Panc1 (cell line): ENCODE measurements at regions not wholly inside any gene's neighbourhood (a gene's known extent, or its start where the extent isn't known, plus 50 kb on each side); places are given as distances from the start of the nearest gene placed in this dataset.

Source experiments
- ATAC-seq: fragments of 200-7000 bp; cut with Tn5 transposase; 2 replicates; pipeline ENCODE4 v1.9.1; 2020; ENCODE audit warnings: mild to moderate bottlenecking, moderate library complexity
- BruUV-seq: library from RNA; stranded (reverse); fragments of 400-500 nt; replicated peaks from 2 replicates; lab custom pipeline; 2021; lab: Mats Ljungman, UMichigan
- CTCF ChIA-PET: fragments of 300-600 bp; sonication (Branson Sonifier 250); formaldehyde crosslinking; loops from one replicate; lab custom pipeline; 2022; ENCODE audit warnings: antibody characterized with exemption; lab: Charles Lee
- POLR2A ChIA-PET: fragments of 300-600 bp; sonication (Branson Sonifier 250); formaldehyde crosslinking; loops from one replicate; lab custom pipeline; 2022; ENCODE audit warnings: antibody characterized with exemption; lab: Charles Lee
- DNase-seq: peaks from one replicate; pipeline ENCODE4 v3.0.0-alpha.2; 2010; ENCODE audit warnings: low read depth, low spot score
- H3K27ac ChIP-seq: 2 replicates; pipeline ENCODE4 v1.5.1; 2011; ENCODE audit warnings: mild to moderate bottlenecking, low read length, inconsistent platforms
- H3K27me3 ChIP-seq: fragments of 200-500 bp; sonication (Bioruptor generic); 2 replicates; pipeline ENCODE4 v1.6.0; 2014; ENCODE audit warnings: low read length, inconsistent platforms; ENCODE audit not compliant: control insufficient read depth, insufficient read depth
- H3K36me3 ChIP-seq: fragments of 200-500 bp; sonication (Bioruptor generic); 2 replicates; pipeline ENCODE4 v1.5.1; 2014; ENCODE audit warnings: inconsistent platforms, mild to moderate bottlenecking, low read length, moderate library complexity; ENCODE audit not compliant: control insufficient read depth, insufficient read depth
- H3K4me1 ChIP-seq: 2 replicates; pipeline ENCODE4 v1.5.1; 2011; ENCODE audit warnings: inconsistent platforms, mild to moderate bottlenecking, low read length, moderate library complexity; ENCODE audit not compliant: control insufficient read depth, insufficient read depth
- H3K4me3 ChIP-seq, 2 experiments: 2 replicates each; pipeline ENCODE4 v1.5.1; 2011 to 2012; ENCODE audit warnings: low read depth in 2 of 2, low read length in 2 of 2, mild to moderate bottlenecking in 2 of 2, inconsistent platforms in 1 of 2, moderate library complexity in 1 of 2
- H3K9me3 ChIP-seq: fragments of 200-500 bp; sonication (Bioruptor generic); 2 replicates; pipeline ENCODE4 v1.5.1; 2014; ENCODE audit warnings: low read depth, mild to moderate bottlenecking, inconsistent platforms, low read length, moderate library complexity; ENCODE audit not compliant: control insufficient read depth, insufficient read depth
- CTCF ChIP-seq: fragments of 450-650 bp; IDR thresholded peaks from 2 replicates; pipeline ENCODE4 v1.5.1; 2017; ENCODE audit warnings: mild to moderate bottlenecking
- POLR2AphosphoS5 ChIP-seq: IDR thresholded peaks from 2 replicates; pipeline ENCODE4 v1.6.1; 2012; ENCODE audit warnings: mild to moderate bottlenecking, low read depth, low read length, moderate library complexity
- REST ChIP-seq, 2 experiments: IDR thresholded peaks; 2 replicates each; pipeline ENCODE4 v1.6.1; 2011 to 2012; ENCODE audit warnings: low read depth in 2 of 2, control low read depth in 1 of 2, low read length in 1 of 2, mild to moderate bottlenecking in 1 of 2, moderate library complexity in 1 of 2; ENCODE audit not compliant: insufficient read depth in 1 of 2
- SIN3A ChIP-seq: IDR thresholded peaks from 2 replicates; pipeline ENCODE4 v1.6.1; 2012; ENCODE audit warnings: low read depth, mild to moderate bottlenecking, low read length, moderate library complexity, borderline replicate concordance; ENCODE audit not compliant: insufficient read depth
- TCF7L2 ChIP-seq: IDR thresholded peaks from 2 replicates; pipeline ENCODE4 v1.6.1; 2011; ENCODE audit warnings: mild to moderate bottlenecking, low read depth, low read length, inconsistent platforms
- in situ Hi-C: cut with HindIII; loops from 2 replicates; pipeline ENCODE4 v1.10.0; 2016; ENCODE audit warnings: low sequenced_read_pairs, low pct_unique_long_range_greater_than_20kb
- intact Hi-C: fragments of 100-400 bp; cut with micrococcal nuclease; formaldehyde crosslinking; loops from one replicate; pipeline ENCODE4 v1.10.0; 2022; ENCODE audit not compliant: unreplicated experiment

DNA sequence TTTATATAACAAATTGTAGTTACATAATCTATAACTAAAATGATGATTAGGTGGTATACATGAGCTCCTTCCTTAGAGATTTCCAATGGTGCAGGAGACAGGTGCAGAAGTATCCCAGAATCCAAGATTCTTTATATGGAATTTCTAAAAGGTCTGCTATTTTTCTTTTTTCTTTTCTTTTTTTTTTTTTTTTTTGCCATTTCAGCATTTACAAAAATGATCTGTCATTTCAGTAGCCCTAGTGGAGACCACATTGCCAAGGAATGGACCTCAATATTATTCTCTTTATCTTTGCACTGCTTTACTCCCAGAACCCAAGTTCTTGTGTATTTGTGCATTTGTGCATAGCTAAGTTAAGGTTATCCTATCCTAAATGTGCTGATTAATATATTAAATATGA lies 61.7 kb downstream of the MRPS30 start:
- ChIA-PET POLR2A (no interaction called here), CTCF (interaction anchor here (0.7 kb wide), 1 partner anchor 63 kb away, joined by 11 read pairs; no protein-coding TSS in a partner anchor)
- H3K9me3 ChIP-seq, result no peaks in the 10 kb centered on the region
- in situ Hi-C loops (no loop called here), intact Hi-C loops (no loop called here)
- no peak overlapping the region for H3K4me3 ChIP-seq
- TF ChIP-seq CTCF, result no peak
- no peak for TF ChIP-seq REST (IDR thresholded peaks at IDR 0.05; ENCODE audit: insufficient read depth in 1 of 2, low read depth in 2 of 2, low read length in 1 of 2)
- TF ChIP-seq TCF7L2, result no peak
- no peak for TF ChIP-seq POLR2AphosphoS5
- TF ChIP-seq SIN3A, result no peak
- H3K4me1 ChIP-seq, result no peaks in the 10 kb centered on the region
- no TSS peak for BruUV-seq
- H3K27ac ChIP-seq, result no peak overlapping the region
- ATAC-seq, result no peak
- no peak for DNase-seq
- H3K36me3 ChIP-seq, result no peaks in the 10 kb centered on the region
- no peaks in the 10 kb centered on the region for H3K27me3 ChIP-seq

GRCh38 chr5:44871401-44871800 lies 62.7 kb downstream of the MRPS30 start:
- ATAC-seq (no peak), DNase-seq (no peak)
- Histone ChIP-seq H3K4me3 (no peak overlapping the region), H3K27ac (no peak overlapping the region), H3K9me3 (no peaks in the 10 kb centered on the region), H3K4me1 (peaks cover 5% of the 10 kb centered on the region), H3K27me3 (no peaks in the 10 kb centered on the region), H3K36me3 (no peaks in the 10 kb centered on the region)
- CTCF ChIA-PET, result no interaction called here
- POLR2A ChIA-PET, result no interaction called here
- in situ Hi-C loops (no loop called here), intact Hi-C loops (no loop called here)
- TF ChIP-seq POLR2AphosphoS5, result no peak
- TF ChIP-seq CTCF, result no peak
- no peak for TF ChIP-seq REST (IDR thresholded peaks at IDR 0.05; ENCODE audit: insufficient read depth in 1 of 2, low read depth in 2 of 2, low read length in 1 of 2)
- no peak for TF ChIP-seq TCF7L2
- no peak for TF ChIP-seq SIN3A
- BruUV-seq, result no TSS peak
